ENCODE measurements at regions not wholly inside any gene's neighbourhood (a gene's known extent, or its start where the extent isn't known, plus 50 kb on each side); places are given as distances from the start of the nearest gene placed in this dataset.

- Histone ChIP-seq H3K79me2 (ENCODE audit: insufficient read depth) (no peaks in the 10 kb centered on the region), H3F3A (ENCODE audit: insufficient read depth) (no peaks in the 10 kb centered on the region), H3K4me2 (ENCODE audit: unreplicated experiment) (no peak overlapping the region), H3K9me2 (ENCODE audit: insufficient read depth) (no peaks in the 10 kb centered on the region), H3K9ac (no peak overlapping the region), H3K27ac (no peak overlapping the region), H3K36me3 (ENCODE audit: low read depth) (no peaks in the 10 kb centered on the region), H4K20me1 (ENCODE audit: insufficient read depth) (no peaks in the 10 kb centered on the region), H2AFZ (no peak overlapping the region), H3K27me3 (replicated peaks; ENCODE audit: insufficient read depth) (peaks cover 13% of the 10 kb centered on the region), H3K9me3 (ENCODE audit: low read depth) (no peaks in the 10 kb centered on the region), H3K4me1 (ENCODE audit: insufficient read depth) (no peaks in the 10 kb centered on the region), H3K4me3 (no peak overlapping the region)
- DNase-seq, result no peak
- TF ChIP-seq EZH2phosphoT487 (IDR thresholded peaks at IDR 0.05; ENCODE audit: insufficient read depth, low read depth), result no peak
- no peak for TF ChIP-seq EZH2 (IDR thresholded peaks at IDR 0.05; ENCODE audit: insufficient read depth, poor library complexity, severe bottlenecking)
- in situ Hi-C loops (cut with MboI), result no loop called here
- WGBS, 2 experiments (ENCODE audit: low coverage in 1 of 2, low lambda C conversion rate in 2 of 2, missing lambda C conversion rate in 2 of 2), result 2 to 5% methylated on average over 5 of the region's 5 CpGs
These were observed 322.6 kb upstream of the MSX2 start for GRCh38 chr5:174401793-174402192.

DNA sequence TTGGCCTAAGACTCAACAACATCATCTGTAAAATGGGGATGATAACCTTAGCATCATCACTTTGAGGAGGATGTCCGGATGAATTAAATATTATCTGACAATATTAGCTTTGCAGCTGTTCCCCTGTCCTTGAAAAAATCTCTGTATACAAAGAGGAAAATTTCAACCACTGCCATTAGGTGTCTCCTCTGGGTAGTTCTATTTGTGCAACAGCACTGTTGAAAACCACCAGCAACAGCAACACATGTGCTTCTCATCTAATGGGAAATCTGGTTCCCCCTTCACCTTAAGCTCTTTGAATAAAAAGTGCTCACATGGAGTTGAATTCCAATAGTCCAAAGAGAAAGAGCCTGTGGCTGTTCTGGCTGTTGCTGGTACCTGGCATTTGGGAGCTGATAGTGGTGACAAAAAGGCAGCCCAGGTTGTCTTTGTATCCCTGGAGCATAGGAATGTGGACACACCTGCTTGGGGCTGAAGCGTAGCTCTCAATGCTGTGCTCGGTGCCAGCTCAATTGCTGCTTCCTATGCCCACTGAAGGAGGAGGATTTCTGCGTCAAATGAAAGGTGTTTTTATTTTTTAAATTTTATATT, 322.1 kb upstream of the MSX2 start:
- Histone ChIP-seq H3K9me3 (ENCODE audit: low read depth) (no peaks in the 10 kb centered on the region), H4K20me1 (ENCODE audit: insufficient read depth) (no peaks in the 10 kb centered on the region), H3K4me3 (no peak overlapping the region), H3K27ac (no peak overlapping the region), H2AFZ (no peak overlapping the region), H3K9ac (no peak overlapping the region), H3K27me3 (replicated peaks; ENCODE audit: insufficient read depth) (peaks cover 16% of the 10 kb centered on the region), H3K4me2 (ENCODE audit: unreplicated experiment) (no peak overlapping the region), H3F3A (ENCODE audit: insufficient read depth) (no peaks in the 10 kb centered on the region), H3K79me2 (ENCODE audit: insufficient read depth) (no peaks in the 10 kb centered on the region), H3K9me2 (ENCODE audit: insufficient read depth) (no peaks in the 10 kb centered on the region), H3K4me1 (ENCODE audit: insufficient read depth) (no peaks in the 10 kb centered on the region), H3K36me3 (ENCODE audit: low read depth) (no peaks in the 10 kb centered on the region)
- in situ Hi-C loops (cut with MboI), result no loop called here
- 24 to 26% methylated on average over 4 of the region's 4 CpGs for WGBS, 2 experiments (ENCODE audit: low coverage in 1 of 2, low lambda C conversion rate in 2 of 2, missing lambda C conversion rate in 2 of 2)
- DNase-seq, result no peak
- TF ChIP-seq EZH2phosphoT487 (IDR thresholded peaks at IDR 0.05; ENCODE audit: insufficient read depth, low read depth) (no peak), EZH2 (IDR thresholded peaks at IDR 0.05; ENCODE audit: insufficient read depth, poor library complexity, severe bottlenecking) (no peak)

DNA sequence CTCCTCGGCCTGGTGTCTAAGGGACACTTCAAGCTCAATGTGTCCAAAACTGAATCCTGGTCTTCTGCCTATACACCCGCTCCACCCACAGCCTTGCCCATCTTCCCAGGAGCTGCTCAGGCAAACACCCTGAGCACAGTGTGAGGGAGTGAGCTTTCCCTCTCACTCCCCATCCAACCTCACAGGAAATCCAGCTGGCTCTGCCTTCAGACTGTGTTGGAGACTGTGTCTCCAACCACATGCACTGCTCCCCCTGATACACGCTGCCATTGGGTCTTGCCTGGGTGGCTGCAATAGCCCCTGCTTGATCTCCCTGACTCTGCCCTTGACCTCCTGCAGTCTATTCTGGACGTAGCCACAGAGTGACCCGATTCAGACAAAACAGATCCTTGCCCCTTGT, 319.5 kb upstream of the MSX2 start:
- in situ Hi-C loops (cut with MboI), result no loop called here
- no peak for TF ChIP-seq EZH2 (IDR thresholded peaks at IDR 0.05; ENCODE audit: insufficient read depth, poor library complexity, severe bottlenecking)
- no peak for TF ChIP-seq EZH2phosphoT487 (IDR thresholded peaks at IDR 0.05; ENCODE audit: insufficient read depth, low read depth)
- Histone ChIP-seq H2AFZ (no peak overlapping the region), H3K9me3 (ENCODE audit: low read depth) (no peaks in the 10 kb centered on the region), H3K27ac (no peak overlapping the region), H3K36me3 (ENCODE audit: low read depth) (no peaks in the 10 kb centered on the region), H4K20me1 (ENCODE audit: insufficient read depth) (no peaks in the 10 kb centered on the region), H3K27me3 (replicated peaks; ENCODE audit: insufficient read depth) (peaks cover 16% of the 10 kb centered on the region), H3K4me3 (no peak overlapping the region), H3K79me2 (ENCODE audit: insufficient read depth) (no peaks in the 10 kb centered on the region), H3F3A (ENCODE audit: insufficient read depth) (no peaks in the 10 kb centered on the region), H3K4me2 (ENCODE audit: unreplicated experiment) (no peak overlapping the region), H3K9me2 (ENCODE audit: insufficient read depth) (no peaks in the 10 kb centered on the region), H3K4me1 (ENCODE audit: insufficient read depth) (no peaks in the 10 kb centered on the region), H3K9ac (no peak overlapping the region)
- WGBS, 2 experiments (ENCODE audit: low coverage in 1 of 2, low lambda C conversion rate in 2 of 2, missing lambda C conversion rate in 2 of 2), result 43 to 44% methylated on average over 5 of the region's 5 CpGs
- DNase-seq, result no peak

DNA sequence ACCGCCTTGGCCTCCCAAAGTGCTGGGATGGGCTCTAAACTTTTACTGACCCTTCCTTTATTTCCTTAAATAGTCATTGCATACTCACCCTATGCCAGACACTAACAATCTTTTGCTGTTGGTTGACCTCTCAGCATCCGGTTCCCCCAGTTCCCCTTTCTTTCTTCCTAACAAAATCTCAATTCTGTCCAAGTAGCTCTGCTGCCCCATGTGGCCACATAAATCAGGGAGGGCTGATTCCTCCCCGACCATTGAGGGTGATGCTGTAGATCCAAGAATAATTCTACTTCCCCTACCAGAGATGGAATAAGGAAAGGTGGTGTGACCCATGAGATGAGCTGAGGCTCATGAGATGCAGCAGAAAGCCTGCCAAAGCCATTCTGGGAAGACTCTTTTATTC, 315.3 kb upstream of the MSX2 start:
- H3K4me1 ChIP-seq (ENCODE audit: insufficient read depth), result no peaks in the 10 kb centered on the region
- no peak for TF ChIP-seq EZH2phosphoT487 (IDR thresholded peaks at IDR 0.05; ENCODE audit: insufficient read depth, low read depth)
- TF ChIP-seq EZH2 (IDR thresholded peaks at IDR 0.05; ENCODE audit: insufficient read depth, poor library complexity, severe bottlenecking), result no peak
- no peak overlapping the region for H3K27ac ChIP-seq
- H3K9me2 ChIP-seq (ENCODE audit: insufficient read depth), result no peaks in the 10 kb centered on the region
- H3K79me2 ChIP-seq (ENCODE audit: insufficient read depth), result no peaks in the 10 kb centered on the region
- H3K4me3 ChIP-seq, result no peak overlapping the region
- H2AFZ ChIP-seq, result no peak overlapping the region
- 32 to 38% methylated on average over 3 of the region's 3 CpGs for WGBS, 2 experiments (ENCODE audit: low coverage in 1 of 2, low lambda C conversion rate in 2 of 2, missing lambda C conversion rate in 2 of 2)
- in situ Hi-C loops (cut with MboI), result no loop called here
- no peaks in the 10 kb centered on the region for H3K36me3 ChIP-seq (ENCODE audit: low read depth)
- no peaks in the 10 kb centered on the region for H3K9me3 ChIP-seq (ENCODE audit: low read depth)
- H3F3A ChIP-seq (ENCODE audit: insufficient read depth), result no peaks in the 10 kb centered on the region
- H3K9ac ChIP-seq, result no peak overlapping the region
- no peak for DNase-seq
- no peak overlapping the region for H3K4me2 ChIP-seq (ENCODE audit: unreplicated experiment)
- H4K20me1 ChIP-seq (ENCODE audit: insufficient read depth), result no peaks in the 10 kb centered on the region
- H3K27me3 ChIP-seq (replicated peaks; ENCODE audit: insufficient read depth), result peaks cover 11% of the 10 kb centered on the region

- Histone ChIP-seq H3K9me3 (ENCODE audit: low read depth) (no peaks in the 10 kb centered on the region), H3K27me3 (replicated peaks; ENCODE audit: insufficient read depth) (peaks cover 20% of the 10 kb centered on the region), H3K9me2 (ENCODE audit: insufficient read depth) (no peaks in the 10 kb centered on the region), H3F3A (ENCODE audit: insufficient read depth) (no peaks in the 10 kb centered on the region), H3K9ac (no peak overlapping the region), H3K79me2 (ENCODE audit: insufficient read depth) (no peaks in the 10 kb centered on the region), H3K36me3 (ENCODE audit: low read depth) (no peaks in the 10 kb centered on the region), H2AFZ (no peak overlapping the region), H4K20me1 (ENCODE audit: insufficient read depth) (no peaks in the 10 kb centered on the region), H3K27ac (no peak overlapping the region), H3K4me2 (ENCODE audit: unreplicated experiment) (no peak overlapping the region), H3K4me3 (no peak overlapping the region), H3K4me1 (ENCODE audit: insufficient read depth) (no peaks in the 10 kb centered on the region)
- 27 to 31% methylated on average over 1 of the region's 1 CpG for WGBS, 2 experiments (ENCODE audit: low coverage in 1 of 2, low lambda C conversion rate in 2 of 2, missing lambda C conversion rate in 2 of 2)
- in situ Hi-C loops (cut with MboI), result loop anchor here (10.0 kb wide), 2 partner anchors 385 to 515 kb away; no protein-coding TSS in a partner anchor
- DNase-seq, result no peak
- TF ChIP-seq EZH2phosphoT487 (IDR thresholded peaks at IDR 0.05; ENCODE audit: insufficient read depth, low read depth), result no peak
- TF ChIP-seq EZH2 (IDR thresholded peaks at IDR 0.05; ENCODE audit: insufficient read depth, poor library complexity, severe bottlenecking), result no peak
These were observed 314.4 kb upstream of the MSX2 start for GRCh38 chr5:174409971-174410370.
